Hepatocyte (in vitro differentiated cells): ENCODE measurements at regions not wholly inside any gene's neighbourhood (a gene's known extent, or its start where the extent isn't known, plus 50 kb on each side); places are given as distances from the start of the nearest gene placed in this dataset.

Experiments
- DNase-seq: peaks from one replicate; pipeline ENCODE4 v3.0.0-alpha.2; 2016; ENCODE audit warnings: low spot score
- H2AFZ ChIP-seq: fragments of 200-600 bp; sonication (generic); 2 replicates; pipeline ENCODE4 v1.6.0; 2016; ENCODE audit warnings: antibody characterized with exemption, mild to moderate bottlenecking
- H3K27ac ChIP-seq: fragments of 200-600 bp; sonication (generic); 2 replicates; pipeline ENCODE4 v1.5.1; 2016; ENCODE audit warnings: mild to moderate bottlenecking
- H3K27me3 ChIP-seq: fragments of 200-600 bp; sonication (generic); 2 replicates; pipeline ENCODE4 v1.6.1; 2016
- H3K36me3 ChIP-seq: fragments of 200-600 bp; sonication (generic); replicated peaks from 2 replicates; pipeline ENCODE4 v1.5.1; 2016; ENCODE audit warnings: low read depth; ENCODE audit not compliant: insufficient read depth
- H3K4me1 ChIP-seq: fragments of 200-600 bp; sonication (generic); 2 replicates; pipeline ENCODE4 v1.5.1; 2016; ENCODE audit warnings: mild to moderate bottlenecking, moderate library complexity; ENCODE audit not compliant: insufficient read depth
- H3K4me2 ChIP-seq: fragments of 200-600 bp; sonication (generic); 2 replicates; pipeline ENCODE4 v1.6.0; 2016
- H3K4me3 ChIP-seq: fragments of 200-600 bp; sonication (generic); 2 replicates; pipeline ENCODE4 v1.5.1; 2016; ENCODE audit warnings: mild to moderate bottlenecking
- H3K79me2 ChIP-seq: fragments of 200-600 bp; sonication (generic); 2 replicates; pipeline ENCODE4 v1.6.0; 2017; ENCODE audit warnings: mild to moderate bottlenecking
- H3K9me2 ChIP-seq: fragments of 200-600 bp; sonication (generic); replicated peaks from 2 replicates; pipeline ENCODE4 v1.6.0; 2017; ENCODE audit warnings: mild to moderate bottlenecking; ENCODE audit not compliant: insufficient read depth
- H3K9me3 ChIP-seq: fragments of 200-600 bp; sonication (generic); 2 replicates; pipeline ENCODE4 v1.5.1; 2016; ENCODE audit warnings: low read depth, mild to moderate bottlenecking
- H4K20me1 ChIP-seq: fragments of 200-600 bp; sonication (generic); 2 replicates; pipeline ENCODE4 v1.6.0; 2016; ENCODE audit warnings: mild to moderate bottlenecking; ENCODE audit not compliant: insufficient read depth, poor library complexity, severe bottlenecking
- CTCF ChIP-seq: fragments of 200-600 bp; sonication (generic); IDR thresholded peaks from 2 replicates; pipeline ENCODE4 v1.5.1; 2016; ENCODE audit warnings: antibody characterized with exemption, mild to moderate bottlenecking; ENCODE audit not compliant: poor library complexity
- EZH2 ChIP-seq: fragments of 200-600 bp; sonication (generic); IDR thresholded peaks from 2 replicates; pipeline ENCODE4 v1.6.1; 2016; ENCODE audit warnings: antibody characterized with exemption, mild to moderate bottlenecking, borderline replicate concordance
- EZH2phosphoT487 ChIP-seq: fragments of 200-600 bp; sonication (generic); IDR thresholded peaks from one replicate; pipeline ENCODE4 v1.6.1; 2018; ENCODE audit warnings: antibody characterized with exemption, mild to moderate bottlenecking, low read depth, moderate library complexity; ENCODE audit not compliant: unreplicated experiment, severe bottlenecking
- WGBS: methylation state at CpG from one replicate; pipeline ENCODE4 v1.1.6; 2016; ENCODE audit warnings: low lambda C conversion rate; ENCODE audit errors: missing lambda C conversion rate; 5-methylcytosine and 5-hydroxymethylcytosine counted together

- no peaks in the 10 kb centered on the region for H3K9me2 ChIP-seq
- H3K27ac ChIP-seq, result no peak overlapping the region
- no peak overlapping the region for H3K4me2 ChIP-seq
- H3K4me1 ChIP-seq, result no peaks in the 10 kb centered on the region
- no peaks in the 10 kb centered on the region for H3K9me3 ChIP-seq
- TF ChIP-seq EZH2phosphoT487 (no peak), EZH2 (no peak), CTCF (no peak)
- H3K27me3 ChIP-seq, result no peaks in the 10 kb centered on the region
- no peak overlapping the region for H2AFZ ChIP-seq
- no peaks in the 10 kb centered on the region for H3K36me3 ChIP-seq
- no peaks in the 10 kb centered on the region for H4K20me1 ChIP-seq
- 96% methylated on average over 3 of the region's 3 CpGs for WGBS
- H3K79me2 ChIP-seq, result no peaks in the 10 kb centered on the region
- no peak for DNase-seq
- no peak overlapping the region for H3K4me3 ChIP-seq
These were observed 77.0 kb upstream of the MAP1B start for GRCh38 chr5:72030237-72030636.

- H3K79me2 ChIP-seq, result no peaks in the 10 kb centered on the region
- no peak overlapping the region for H3K4me3 ChIP-seq
- no peak for DNase-seq
- no peaks in the 10 kb centered on the region for H3K4me1 ChIP-seq
- no peaks in the 10 kb centered on the region for H3K9me2 ChIP-seq
- no peaks in the 10 kb centered on the region for H3K36me3 ChIP-seq
- H2AFZ ChIP-seq, result no peak overlapping the region
- no peak overlapping the region for H3K27ac ChIP-seq
- no peaks in the 10 kb centered on the region for H4K20me1 ChIP-seq
- TF ChIP-seq EZH2phosphoT487 (no peak), CTCF (no peak), EZH2 (no peak)
- no peaks in the 10 kb centered on the region for H3K27me3 ChIP-seq
- H3K9me3 ChIP-seq, result no peaks in the 10 kb centered on the region
- WGBS, result 44% methylated on average over 4 of the region's 4 CpGs
- H3K4me2 ChIP-seq, result no peak overlapping the region
These were observed 74.5 kb upstream of the MAP1B start for GRCh38 chr5:72032788-72033187.

- Histone ChIP-seq H4K20me1 (no peaks in the 10 kb centered on the region), H2AFZ (no peak overlapping the region), H3K9me2 (no peaks in the 10 kb centered on the region), H3K79me2 (no peaks in the 10 kb centered on the region), H3K36me3 (no peaks in the 10 kb centered on the region), H3K4me2 (no peak overlapping the region), H3K27ac (no peak overlapping the region), H3K27me3 (no peaks in the 10 kb centered on the region), H3K4me3 (no peak overlapping the region), H3K4me1 (no peaks in the 10 kb centered on the region), H3K9me3 (no peaks in the 10 kb centered on the region)
- 81% methylated on average over 4 of the region's 4 CpGs for WGBS
- no peak for DNase-seq
- TF ChIP-seq EZH2 (no peak), EZH2phosphoT487 (no peak), CTCF (no peak)
These were observed 72.5 kb upstream of the MAP1B start for GRCh38 chr5:72034770-72035169.

GRCh38 chr5:72035831-72036230, 71.4 kb upstream of the MAP1B start:
- Histone ChIP-seq H4K20me1 (no peaks in the 10 kb centered on the region), H3K9me2 (no peaks in the 10 kb centered on the region), H3K4me3 (no peak overlapping the region), H3K4me2 (no peak overlapping the region), H3K79me2 (no peaks in the 10 kb centered on the region), H3K36me3 (no peaks in the 10 kb centered on the region), H3K9me3 (no peaks in the 10 kb centered on the region), H3K27me3 (no peaks in the 10 kb centered on the region), H3K4me1 (no peaks in the 10 kb centered on the region), H2AFZ (no peak overlapping the region), H3K27ac (no peak overlapping the region)
- no peak for DNase-seq
- TF ChIP-seq EZH2phosphoT487 (no peak), EZH2 (no peak), CTCF (no peak)
- 81% methylated on average over 3 of the region's 3 CpGs for WGBS
